HEK293 (cell line): ENCODE measurements at regions not wholly inside any gene's neighbourhood (a gene's known extent, or its start where the extent isn't known, plus 50 kb on each side); places are given as distances from the start of the nearest gene placed in this dataset.

Experiments
- CTCF ChIA-PET: fragments of 350-600 bp; formaldehyde crosslinking; extraction: SDS; loops from one replicate; lab custom pipeline; 2021; ENCODE audit warnings: antibody characterized with exemption; lab: Yijun Ruan, JAX
- POLR2A ChIA-PET: fragments of 300-600 bp; formaldehyde crosslinking; extraction: SDS; loops from one replicate; lab custom pipeline; 2020; ENCODE audit warnings: antibody characterized with exemption, inconsistent platforms; lab: Yijun Ruan, JAX
- H3K27ac ChIP-seq: fragments of 200-500 bp; sonication (Bioruptor generic); 2 replicates; pipeline ENCODE4 v1.5.1; 2014; ENCODE audit warnings: low read depth, low read length, control low read depth, inconsistent platforms; ENCODE audit errors: extremely low read depth
- H3K36me3 ChIP-seq, 2 experiments: fragments of 200-500 bp in 1 of 2; sonication (Bioruptor generic) in 1 of 2; 1 replicate in 1 of 2; 2 replicates in 1 of 2; pipeline ENCODE4 v1.5.1; 2014 to 2017; ENCODE audit warnings: inconsistent platforms in 2 of 2, low read length in 2 of 2; ENCODE audit not compliant: control insufficient read depth in 2 of 2, insufficient read depth in 1 of 2
- H3K4me1 ChIP-seq: fragments of 200-500 bp; sonication (Bioruptor generic); 2 replicates; pipeline ENCODE4 v1.5.1; 2014; ENCODE audit warnings: mild to moderate bottlenecking, low read length, inconsistent platforms; ENCODE audit not compliant: control insufficient read depth, insufficient read depth
- H3K4me3 ChIP-seq: 2 replicates; pipeline ENCODE4 v1.5.1; 2011; ENCODE audit warnings: low read depth, mild to moderate bottlenecking, control low read depth, low read length, moderate library complexity
- H3K9me3 ChIP-seq: fragments of 200-500 bp; sonication (Bioruptor generic); 2 replicates; pipeline ENCODE4 v1.5.1; 2014; ENCODE audit warnings: low read depth, low read length, inconsistent platforms; ENCODE audit not compliant: control insufficient read depth, insufficient read depth
- CTCF ChIP-seq: fragments of 450-650 bp; formaldehyde crosslinking; IDR thresholded peaks from 2 replicates; pipeline ENCODE4 v1.5.1; 2016; ENCODE audit warnings: missing biosample characterization, missing genetic modification characterization
- GLI4 ChIP-seq: fragments of 450-650 bp; formaldehyde crosslinking; IDR thresholded peaks from 2 replicates; pipeline ENCODE4 v1.5.1; 2016; ENCODE audit warnings: missing biosample characterization, missing genetic modification characterization
- IKZF3 ChIP-seq: fragments of 450-650 bp; IDR thresholded peaks from 2 replicates; pipeline ENCODE4 v1.5.0; 2018; ENCODE audit warnings: missing biosample characterization, mild to moderate bottlenecking, missing genetic modification characterization, moderate library complexity
- MZF1 ChIP-seq: fragments of 450-650 bp; formaldehyde crosslinking; IDR thresholded peaks from 2 replicates; pipeline ENCODE4 v1.5.1; 2017; ENCODE audit warnings: missing biosample characterization, missing genetic modification characterization, borderline replicate concordance
- SP7 ChIP-seq: fragments of 450-650 bp; formaldehyde crosslinking; IDR thresholded peaks from 2 replicates; pipeline ENCODE4 v1.5.1; 2016; ENCODE audit warnings: missing biosample characterization, missing genetic modification characterization
- ZBTB44 ChIP-seq: fragments of 450-650 bp; IDR thresholded peaks from 2 replicates; pipeline ENCODE4 v1.5.1; 2018; ENCODE audit warnings: missing biosample characterization, mild to moderate bottlenecking, missing genetic modification characterization
- ZBTB7A ChIP-seq: fragments of 450-650 bp; formaldehyde crosslinking; IDR thresholded peaks from 2 replicates; pipeline ENCODE4 v1.5.1; 2016; ENCODE audit warnings: low read depth, missing biosample characterization, missing genetic modification characterization
- ZFP41 ChIP-seq: fragments of 450-650 bp; formaldehyde crosslinking; IDR thresholded peaks from 2 replicates; pipeline ENCODE4 v1.5.1; 2016; ENCODE audit warnings: missing biosample characterization, missing genetic modification characterization, borderline replicate concordance
- ZNF10 ChIP-seq: fragments of 450-650 bp; formaldehyde crosslinking; IDR thresholded peaks from 2 replicates; pipeline ENCODE4 v1.5.1; 2017; ENCODE audit warnings: missing biosample characterization, missing genetic modification characterization
- ZNF133 ChIP-seq: fragments of 450-650 bp; formaldehyde crosslinking; IDR thresholded peaks from 2 replicates; pipeline ENCODE4 v1.5.1; 2016; ENCODE audit warnings: missing biosample characterization, missing genetic modification characterization
- ZNF146 ChIP-seq: fragments of 450-650 bp; formaldehyde crosslinking; IDR thresholded peaks from 2 replicates; pipeline ENCODE4 v1.5.1; 2016; ENCODE audit warnings: missing biosample characterization, missing genetic modification characterization
- ZNF16 ChIP-seq: fragments of 450-650 bp; formaldehyde crosslinking; IDR thresholded peaks from 2 replicates; pipeline ENCODE4 v1.5.1; 2016; ENCODE audit warnings: low read depth, missing biosample characterization, missing genetic modification characterization
- ZNF214 ChIP-seq: fragments of 450-650 bp; formaldehyde crosslinking; IDR thresholded peaks from 2 replicates; pipeline ENCODE4 v1.5.1; 2017; ENCODE audit warnings: missing biosample characterization, mild to moderate bottlenecking, missing genetic modification characterization, borderline replicate concordance
- ZNF223 ChIP-seq: fragments of 450-650 bp; formaldehyde crosslinking; IDR thresholded peaks from 2 replicates; pipeline ENCODE4 v1.5.1; 2016; ENCODE audit warnings: missing biosample characterization, missing genetic modification characterization
- ZNF26 ChIP-seq: fragments of 450-650 bp; formaldehyde crosslinking; IDR thresholded peaks from 2 replicates; pipeline ENCODE4 v1.5.1; 2016; ENCODE audit warnings: missing biosample characterization, missing genetic modification characterization
- ZNF280D ChIP-seq: fragments of 450-650 bp; formaldehyde crosslinking; IDR thresholded peaks from 2 replicates; pipeline ENCODE4 v1.5.1; 2016; ENCODE audit warnings: missing biosample characterization, missing genetic modification characterization
- ZNF391 ChIP-seq: fragments of 450-650 bp; formaldehyde crosslinking; IDR thresholded peaks from 2 replicates; pipeline ENCODE4 v1.5.1; 2016; ENCODE audit warnings: low read depth, missing biosample characterization, missing genetic modification characterization, borderline replicate concordance
- ZNF449 ChIP-seq: fragments of 450-650 bp; formaldehyde crosslinking; IDR thresholded peaks from 2 replicates; pipeline ENCODE4 v1.5.1; 2017; ENCODE audit warnings: missing biosample characterization, mild to moderate bottlenecking, missing genetic modification characterization, moderate library complexity
- ZNF555 ChIP-seq: fragments of 450-650 bp; formaldehyde crosslinking; conservative IDR thresholded peaks from 2 replicates; pipeline ENCODE4 v1.5.1; 2017; ENCODE audit warnings: missing biosample characterization, mild to moderate bottlenecking, missing genetic modification characterization, inconsistent platforms
- ZNF623 ChIP-seq: fragments of 450-650 bp; formaldehyde crosslinking; IDR thresholded peaks from 2 replicates; pipeline ENCODE4 v1.5.1; 2016; ENCODE audit warnings: missing biosample characterization, missing genetic modification characterization
- ZNF629 ChIP-seq: fragments of 450-650 bp; formaldehyde crosslinking; IDR thresholded peaks from 2 replicates; pipeline ENCODE4 v1.5.1; 2017; ENCODE audit warnings: missing biosample characterization, missing genetic modification characterization
- ZNF701 ChIP-seq: fragments of 450-650 bp; formaldehyde crosslinking; IDR thresholded peaks from 2 replicates; pipeline ENCODE4 v1.5.1; 2016; ENCODE audit warnings: missing biosample characterization, missing genetic modification characterization
- ZNF785 ChIP-seq: fragments of 450-650 bp; formaldehyde crosslinking; IDR thresholded peaks from 2 replicates; pipeline ENCODE4 v1.5.1; 2016; ENCODE audit warnings: missing biosample characterization, missing genetic modification characterization
- ZNF792 ChIP-seq: fragments of 450-650 bp; formaldehyde crosslinking; IDR thresholded peaks from 2 replicates; pipeline ENCODE4 v1.5.1; 2016; ENCODE audit warnings: missing biosample characterization, missing genetic modification characterization
- ZSCAN30 ChIP-seq: fragments of 450-650 bp; IDR thresholded peaks from 2 replicates; pipeline ENCODE4 v1.5.1; 2018; ENCODE audit warnings: missing biosample characterization, mild to moderate bottlenecking, missing genetic modification characterization, moderate library complexity

- TF ChIP-seq CTCF (tag by site-specific recombination) (no peak), ZNF280D (tag by site-specific recombination) (no peak), ZNF133 (tag by site-specific recombination) (no peak), IKZF3 (tag by site-specific recombination) (no peak), ZNF701 (tag by site-specific recombination) (no peak), MZF1 (tag by site-specific recombination) (no peak), GLI4 (tag by site-specific recombination) (no peak), SP7 (tag by site-specific recombination) (no peak), ZNF792 (no peak), ZNF449 (tag by site-specific recombination) (no peak), ZBTB44 (tag by site-specific recombination) (no peak), ZNF146 (tag by site-specific recombination) (no peak), ZNF629 (tag by site-specific recombination) (no peak), ZNF10 (tag by site-specific recombination) (no peak), ZSCAN30 (tag by site-specific recombination) (no peak), ZNF223 (tag by site-specific recombination) (no peak), ZFP41 (tag by site-specific recombination) (no peak)
- TF ChIP-seq, all 188 proteins: peak for 0
- ChIA-PET CTCF (no interaction called here), POLR2A (no interaction called here)
- Histone ChIP-seq H3K4me3 (no peak overlapping the region), H3K27ac (no peak overlapping the region), H3K4me1 (no peaks in the 10 kb centered on the region), H3K36me3 (no peaks in the 10 kb centered on the region), H3K9me3 (no peaks in the 10 kb centered on the region)
Measured at GRCh38 chr4:16959305-16959704, 60.9 kb upstream of the LDB2 start.

- Histone ChIP-seq H3K27ac (no peak overlapping the region), H3K4me1 (no peaks in the 10 kb centered on the region), H3K36me3 (no peaks in the 10 kb centered on the region), H3K9me3 (no peaks in the 10 kb centered on the region), H3K4me3 (no peak overlapping the region)
- TF ChIP-seq ZNF214 (tag by site-specific recombination) (no peak), ZNF785 (tag by site-specific recombination) (no peak), ZBTB7A (no peak), ZNF16 (tag by site-specific recombination) (no peak), ZNF623 (tag by site-specific recombination) (no peak), ZNF26 (no peak), ZNF391 (tag by site-specific recombination) (no peak), ZNF555 (tag by site-specific recombination) (no peak)
- POLR2A ChIA-PET: no interaction called here
- CTCF ChIA-PET: no interaction called here
Measured at GRCh38 chr4:16952896-16953630, 54.6 kb upstream of the LDB2 start.
